ENCODE measurements at regions not wholly inside any gene's neighbourhood (a gene's known extent, or its start where the extent isn't known, plus 50 kb on each side); places are given as distances from the start of the nearest gene placed in this dataset.

- DNase-seq, result no peak
These were observed 260.0 kb downstream of the ARL4A start for GRCh38 chr7:12947465-12947864.

- DNase-seq, result no peak
These were observed 261.9 kb downstream of the ARL4A start for GRCh38 chr7:12949060-12949931.

GRCh38 chr7:12951397-12951801, 264.0 kb downstream of the ARL4A start:
- peak; percentile 42 for DNase-seq

GRCh38 chr7:12954380-12955033, 267.1 kb downstream of the ARL4A start:
- no peak for DNase-seq

- DNase-seq, result no peak
These were observed 270.1 kb downstream of the ARL4A start for GRCh38 chr7:12957487-12957886.

- DNase-seq, result no peak
These were observed 274.6 kb downstream of the ARL4A start for GRCh38 chr7:12961910-12962480.

- no peak for DNase-seq
These were observed 276.0 kb downstream of the ARL4A start for GRCh38 chr7:12963435-12963834.

- no peak for DNase-seq
These were observed 277.4 kb downstream of the ARL4A start for GRCh38 chr7:12964836-12965235.

- DNase-seq, result no peak
These were observed 278.3 kb downstream of the ARL4A start for GRCh38 chr7:12965767-12966166.

GRCh38 chr7:12967322-12967721, 279.9 kb downstream of the ARL4A start:
- DNase-seq, result no peak

GRCh38 chr7:12968836-12969422, 281.5 kb downstream of the ARL4A start:
- no peak for DNase-seq

- DNase-seq, result no peak
These were observed 283.2 kb downstream of the ARL4A start for GRCh38 chr7:12970626-12971025.

GRCh38 chr7:12974451-12975166, 287.2 kb downstream of the ARL4A start:
- DNase-seq, result no peak

- no peak for DNase-seq
These were observed 288.0 kb downstream of the ARL4A start for GRCh38 chr7:12975412-12975811.

GRCh38 chr7:12979181-12979580, 291.7 kb downstream of the ARL4A start:
- DNase-seq, result no peak

- no peak for DNase-seq
These were observed 294.7 kb downstream of the ARL4A start for GRCh38 chr7:12982178-12982577.

- no peak for DNase-seq
These were observed 296.7 kb downstream of the ARL4A start for GRCh38 chr7:12984117-12984516.

GRCh38 chr7:12985228-12985627, 297.8 kb downstream of the ARL4A start:
- no peak for DNase-seq

GRCh38 chr7:12985752-12986151, 298.3 kb downstream of the ARL4A start:
- DNase-seq, result no peak

- no peak for DNase-seq
These were observed 299.8 kb downstream of the ARL4A start for GRCh38 chr7:12987238-12987637.

- DNase-seq, result no peak
These were observed 303.0 kb downstream of the ARL4A start for GRCh38 chr7:12990440-12990839.

GRCh38 chr7:12993025-12993424, 305.6 kb downstream of the ARL4A start:
- no peak for DNase-seq

GRCh38 chr7:12995912-12996469, 308.6 kb downstream of the ARL4A start:
- DNase-seq, result no peak
